IMR-90 (cell line): ENCODE measurements at regions not wholly inside any gene's neighbourhood (a gene's known extent, or its start where the extent isn't known, plus 50 kb on each side); places are given as distances from the start of the nearest gene placed in this dataset.

Source experiments
- ATAC-seq: fragments of 200-7000 bp; cut with Tn5 transposase; 2 replicates; pipeline ENCODE4 v1.9.1; 2020; ENCODE audit warnings: low read depth, mild to moderate bottlenecking, moderate library complexity
- BruUV-seq: library from RNA; stranded (reverse); fragments of 400-500 nt; replicated peaks from 2 replicates; lab custom pipeline; 2021; lab: Mats Ljungman, UMichigan
- CTCF ChIA-PET: fragments of 300-600 bp; formaldehyde crosslinking; extraction: SDS; loops from one replicate; lab custom pipeline; 2021; ENCODE audit warnings: antibody characterized with exemption; lab: Yijun Ruan, JAX
- POLR2A ChIA-PET: fragments of 300-600 bp; sonication (Branson Sonifier 250); formaldehyde crosslinking; loops from one replicate; lab custom pipeline; 2022; ENCODE audit warnings: antibody characterized with exemption; ENCODE audit not compliant: unreplicated experiment; lab: Charles Lee
- DNase-seq: peaks from one replicate; pipeline ENCODE4 v3.0.0; 2013
- H2AFZ ChIP-seq: replicated peaks from 2 replicates; pipeline ENCODE3; 2013; ENCODE audit warnings: low read length, mild to moderate bottlenecking; ENCODE audit not compliant: poor library complexity
- H2AK5ac ChIP-seq: 2 replicates; pipeline ENCODE4 v1.6.1; 2013; ENCODE audit warnings: low read depth, low read length, inconsistent platforms
- H2AK9ac ChIP-seq: replicated peaks from 2 replicates; pipeline ENCODE3; 2013; ENCODE audit warnings: mild to moderate bottlenecking, low read depth, low read length, moderate library complexity; ENCODE audit not compliant: poor library complexity
- H2BK120ac ChIP-seq: 2 replicates; pipeline ENCODE4 v1.6.1; 2013; ENCODE audit warnings: low read depth, low read length, inconsistent platforms
- H2BK15ac ChIP-seq: 3 replicates; pipeline ENCODE4 v1.6.1; 2013; ENCODE audit warnings: low read depth, low read length, inconsistent platforms
- H2BK20ac ChIP-seq: 2 replicates; pipeline ENCODE4 v1.6.1; 2013; ENCODE audit warnings: low read depth, mild to moderate bottlenecking, inconsistent platforms, low read length, moderate library complexity
- H2BK5ac ChIP-seq: 2 replicates; pipeline ENCODE4 v1.6.1; 2013; ENCODE audit warnings: mild to moderate bottlenecking, low read depth, low read length, inconsistent platforms; ENCODE audit not compliant: poor library complexity, severe bottlenecking
- H3K14ac ChIP-seq: replicated peaks from 2 replicates; pipeline ENCODE4 v1.6.1; 2013; ENCODE audit warnings: low read depth, low read length, inconsistent platforms
- H3K18ac ChIP-seq: 2 replicates; pipeline ENCODE4 v1.6.1; 2013; ENCODE audit warnings: low read depth, low read length, control low read depth
- H3K23ac ChIP-seq: 2 replicates; pipeline ENCODE4 v1.6.1; 2013; ENCODE audit warnings: low read depth, low read length, inconsistent platforms
- H3K27ac ChIP-seq: 2 replicates; pipeline ENCODE4 v1.5.1; 2013; ENCODE audit warnings: mild to moderate bottlenecking, control low read depth, low read length; ENCODE audit not compliant: insufficient read depth
- H3K27me3 ChIP-seq: 2 replicates; pipeline ENCODE4 v1.6.1; 2013; ENCODE audit warnings: low read length; ENCODE audit not compliant: control insufficient read depth, insufficient read depth
- H3K36me3 ChIP-seq: 2 replicates; pipeline ENCODE4 v1.6.1; 2013; ENCODE audit warnings: low read length, mixed read lengths; ENCODE audit not compliant: control insufficient read depth, insufficient read depth
- H3K4ac ChIP-seq: 2 replicates; pipeline ENCODE4 v1.6.1; 2013; ENCODE audit warnings: low read depth, low read length, inconsistent platforms
- H3K4me1 ChIP-seq: 2 replicates; pipeline ENCODE4 v1.6.1; 2013; ENCODE audit warnings: low read length, mixed read lengths; ENCODE audit not compliant: control insufficient read depth, insufficient read depth
- H3K4me2 ChIP-seq: 2 replicates; pipeline ENCODE4 v1.6.1; 2013; ENCODE audit warnings: low read depth, mild to moderate bottlenecking, control low read depth, low read length, moderate library complexity
- H3K4me3 ChIP-seq: 2 replicates; pipeline ENCODE4 v1.5.1; 2013; ENCODE audit warnings: low read depth, mild to moderate bottlenecking, control low read depth, low read length, moderate library complexity; ENCODE audit not compliant: insufficient read depth
- H3K56ac ChIP-seq: 2 replicates; pipeline ENCODE4 v1.6.1; 2013; ENCODE audit warnings: low read length, inconsistent platforms; ENCODE audit not compliant: insufficient read depth; ENCODE audit errors: extremely low read depth
- H3K79me1 ChIP-seq, 2 experiments: 2 replicates each; pipeline ENCODE4 v1.6.1; 2013; ENCODE audit warnings: low read length in 2 of 2, inconsistent platforms in 1 of 2, low read depth in 1 of 2
- H3K9ac ChIP-seq: 2 replicates; pipeline ENCODE4 v1.6.1; 2013; ENCODE audit warnings: low read depth, low read length, control low read depth
- H3K9me1 ChIP-seq: 2 replicates; pipeline ENCODE4 v1.6.1; 2013; ENCODE audit warnings: low read length, inconsistent platforms; ENCODE audit not compliant: insufficient read depth
- H3K9me3 ChIP-seq: 2 replicates; pipeline ENCODE4 v1.6.1; 2013; ENCODE audit warnings: low read length; ENCODE audit not compliant: control insufficient read depth, insufficient read depth
- H4K20me1 ChIP-seq: 2 replicates; pipeline ENCODE4 v1.6.1; 2013; ENCODE audit warnings: low read length, inconsistent platforms; ENCODE audit not compliant: insufficient read depth
- H4K5ac ChIP-seq: 2 replicates; pipeline ENCODE4 v1.6.1; 2013; ENCODE audit warnings: mild to moderate bottlenecking, low read depth, low read length, control low read depth
- H4K8ac ChIP-seq, 2 experiments: 2 replicates each; pipeline ENCODE4 v1.6.1; 2013; ENCODE audit warnings: low read depth in 2 of 2, low read length in 2 of 2, control low read depth in 1 of 2, inconsistent platforms in 1 of 2
- H4K91ac ChIP-seq: 2 replicates; pipeline ENCODE4 v1.6.1; 2013; ENCODE audit warnings: low read depth, low read length, inconsistent platforms; ENCODE audit not compliant: insufficient read depth
- CHD1 ChIP-seq: IDR thresholded peaks from 2 replicates; pipeline ENCODE4 v1.6.1; 2012; ENCODE audit warnings: low read depth, low read length, improper control_type of control experiment
- SMC3 ChIP-seq: fragments of 150-350 bp; IDR thresholded peaks from 2 replicates; pipeline ENCODE4 v1.6.1; 2016; ENCODE audit warnings: low read depth, mild to moderate bottlenecking, antibody characterized with exemption, low read length, moderate library complexity
- whole genome bisulfite sequencing, 2 experiments: methylation state at CpG; one replicate each; pipeline versions ENCODE4 v1.1.5 to v1.1.7; 2013; ENCODE audit warnings: missing lambda C conversion rate in 2 of 2; ENCODE audit not compliant: insufficient read length in 1 of 2; ENCODE audit errors: extremely low coverage in 2 of 2; 5-methylcytosine and 5-hydroxymethylcytosine counted together
- dilution Hi-C: fragments of 300-500 bp; cut with HindIII; formaldehyde crosslinking; loops from one replicate; pipeline ENCODE4 v1.14.3; 2018; ENCODE audit warnings: low sequenced_read_pairs; ENCODE audit not compliant: unreplicated experiment
- in situ Hi-C: fragments of 300-500 bp; cut with MboI; formaldehyde crosslinking; loops from 3 replicates; pipeline ENCODE4 v1.14.3; 2019; ENCODE audit warnings: low sequenced_read_pairs, inconsistent platforms, mixed read lengths
- intact Hi-C: fragments of 100-400 bp; cut with micrococcal nuclease; formaldehyde crosslinking; loops from 2 replicates; pipeline ENCODE4 v1.10.0; 2022
- TF ChIP-seq, protein P1 (sequence below): fragments of 150-350 bp; IDR thresholded peaks from 2 replicates; pipeline ENCODE4 v1.6.1; 2017; ENCODE audit warnings: mild to moderate bottlenecking, antibody characterized with exemption, low read length, low read depth
- TF ChIP-seq, protein P2 (sequence below): fragments of 150-350 bp; IDR thresholded peaks from 2 replicates; pipeline ENCODE4 v1.6.1; 2016; ENCODE audit warnings: low read depth, mild to moderate bottlenecking, low read length, moderate library complexity, borderline replicate concordance

DNA sequence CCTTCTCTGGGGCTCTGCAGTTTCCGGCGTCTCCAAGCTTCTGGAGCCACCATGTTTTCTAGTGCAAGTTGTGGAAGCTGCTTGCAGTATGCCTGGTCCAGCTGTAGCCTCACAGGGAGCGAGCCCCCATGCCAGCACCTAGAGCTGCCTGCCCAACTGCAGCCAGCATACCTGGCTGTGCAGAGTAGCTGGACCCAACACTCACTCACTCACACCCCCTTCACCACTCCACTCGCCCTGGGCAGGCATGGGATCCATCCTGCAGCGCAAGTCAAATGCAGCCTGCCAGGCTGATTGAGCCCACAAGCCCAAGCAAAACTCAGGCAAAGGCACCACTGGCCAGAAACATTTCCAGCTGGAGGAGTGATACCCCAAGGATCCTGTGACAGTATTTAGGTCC lies 797.3 kb downstream of the SLC16A7 start:
- DNase-seq (no peak), ATAC-seq (no peak)
- Histone ChIP-seq H2AK5ac (no peak overlapping the region), H4K20me1 (no peaks in the 10 kb centered on the region), H4K8ac (no peak overlapping the region), H3K4me2 (no peak overlapping the region), H3K9ac (no peak overlapping the region), H3K14ac (no peak overlapping the region), H2BK120ac (no peak overlapping the region), H3K27ac (no peak overlapping the region), H2AFZ (no peak overlapping the region), H3K4ac (no peak overlapping the region), H2BK20ac (no peak overlapping the region), H3K4me3 (no peak overlapping the region), H4K91ac (no peak overlapping the region), H3K18ac (no peak overlapping the region), H3K27me3 (no peaks in the 10 kb centered on the region), H2BK5ac (no peak overlapping the region), H3K9me3 (no peaks in the 10 kb centered on the region), H3K23ac (no peak overlapping the region), H3K4me1 (no peaks in the 10 kb centered on the region), H3K36me3 (no peaks in the 10 kb centered on the region), H3K9me1 (no peaks in the 10 kb centered on the region), H2AK9ac (no peak overlapping the region), H4K5ac (no peak overlapping the region), H3K79me1 (no peaks in the 10 kb centered on the region), H2BK15ac (no peak overlapping the region), H3K56ac (no peak overlapping the region)
- no TSS peak for BruUV-seq
- TF ChIP-seq, protein P1, sequence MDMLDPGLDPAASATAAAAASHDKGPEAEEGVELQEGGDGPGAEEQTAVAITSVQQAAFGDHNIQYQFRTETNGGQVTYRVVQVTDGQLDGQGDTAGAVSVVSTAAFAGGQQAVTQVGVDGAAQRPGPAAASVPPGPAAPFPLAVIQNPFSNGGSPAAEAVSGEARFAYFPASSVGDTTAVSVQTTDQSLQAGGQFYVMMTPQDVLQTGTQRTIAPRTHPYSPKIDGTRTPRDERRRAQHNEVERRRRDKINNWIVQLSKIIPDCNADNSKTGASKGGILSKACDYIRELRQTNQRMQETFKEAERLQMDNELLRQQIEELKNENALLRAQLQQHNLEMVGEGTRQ: no peak
- TF ChIP-seq CHD1 (no peak), SMC3 (no peak)
- TF ChIP-seq, protein P2, sequence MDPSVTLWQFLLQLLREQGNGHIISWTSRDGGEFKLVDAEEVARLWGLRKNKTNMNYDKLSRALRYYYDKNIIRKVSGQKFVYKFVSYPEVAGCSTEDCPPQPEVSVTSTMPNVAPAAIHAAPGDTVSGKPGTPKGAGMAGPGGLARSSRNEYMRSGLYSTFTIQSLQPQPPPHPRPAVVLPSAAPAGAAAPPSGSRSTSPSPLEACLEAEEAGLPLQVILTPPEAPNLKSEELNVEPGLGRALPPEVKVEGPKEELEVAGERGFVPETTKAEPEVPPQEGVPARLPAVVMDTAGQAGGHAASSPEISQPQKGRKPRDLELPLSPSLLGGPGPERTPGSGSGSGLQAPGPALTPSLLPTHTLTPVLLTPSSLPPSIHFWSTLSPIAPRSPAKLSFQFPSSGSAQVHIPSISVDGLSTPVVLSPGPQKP: no peak
- ChIA-PET POLR2A (no interaction called here), CTCF (no interaction called here)
- in situ Hi-C loops: no loop called here
- WGBS, 2 experiments: no CpG with 5 or more reads among the region's 5 CpGs
- intact Hi-C loops: loop anchor here (10.0 kb wide), 1 partner anchor 52 kb away; no protein-coding TSS in a partner anchor
- dilution Hi-C loops: no loop called here
